GM19463 (cell line): ENCODE measurements at regions not wholly inside any gene's neighbourhood (a gene's known extent, or its start where the extent isn't known, plus 50 kb on each side); places are given as distances from the start of the nearest gene placed in this dataset.
"Not testable (repeated sequence)": the region's sequence is repeated elsewhere in the genome, so short reads cannot be mapped to it uniquely, and the experiment has no call there.

Experiments used
- ATAC-seq: cut with Tn5 transposase; IDR thresholded peaks from one replicate; pipeline ENCODE4 v1.9.1; 2021; ENCODE audit warnings: mild to moderate bottlenecking, moderate library complexity; ENCODE audit not compliant: unreplicated experiment

- ATAC-seq = no peak
Measured at GRCh38 chr2:234898534-234899053, 53.2 kb upstream of the SH3BP4 start.

GRCh38 chr2:234888442-234888841 is 63.4 kb upstream of the SH3BP4 start:
- not testable (repeated sequence) for ATAC-seq

- ATAC-seq = no peak
Measured at GRCh38 chr2:234887195-234887594, 64.6 kb upstream of the SH3BP4 start.

GRCh38 chr2:234885886-234886285 is 65.9 kb upstream of the SH3BP4 start:
- ATAC-seq = no peak

GRCh38 chr2:234885118-234885517 is 66.7 kb upstream of the SH3BP4 start:
- ATAC-seq = no peak

GRCh38 chr2:234884591-234884990 is 67.2 kb upstream of the SH3BP4 start:
- no peak for ATAC-seq

GRCh38 chr2:234881413-234882241 is 70.2 kb upstream of the SH3BP4 start:
- no peak for ATAC-seq

DNA sequence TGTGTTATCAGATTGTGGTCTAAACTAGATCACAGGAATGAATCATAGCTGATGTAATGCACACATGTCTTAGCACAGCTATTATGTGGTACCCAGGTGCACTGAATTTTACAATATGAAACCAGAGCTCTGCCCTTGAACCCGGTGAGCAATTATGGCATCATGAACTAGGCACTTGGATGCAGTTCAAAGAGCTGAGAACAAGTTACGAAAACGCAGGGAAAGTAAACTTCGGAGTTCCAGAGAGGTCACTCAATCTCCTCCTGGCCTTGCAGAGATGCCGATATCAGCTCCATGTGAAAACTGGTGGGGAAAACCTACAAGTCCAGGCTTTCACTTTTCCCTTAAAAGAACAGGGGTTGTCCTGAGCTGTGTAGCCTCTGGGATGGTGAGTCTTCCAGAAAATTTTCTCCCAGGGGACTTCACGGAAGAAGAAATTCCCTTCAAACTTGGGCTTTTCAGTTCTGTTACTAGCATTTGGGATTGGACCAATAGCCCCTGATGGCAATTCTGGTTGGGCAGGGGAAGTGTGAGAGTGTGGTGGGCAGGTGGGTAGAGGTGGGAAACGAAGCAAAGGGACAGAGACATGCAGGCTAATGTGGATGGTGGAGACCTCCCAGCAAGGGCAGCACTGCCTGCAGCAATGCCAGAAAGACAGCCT is 71.1 kb upstream of the SH3BP4 start:
- ATAC-seq = no peak

GRCh38 chr2:234879671-234880455 is 72.0 kb upstream of the SH3BP4 start:
- no peak for ATAC-seq

GRCh38 chr2:234876621-234877020 is 75.2 kb upstream of the SH3BP4 start:
- ATAC-seq = not testable (repeated sequence)

DNA sequence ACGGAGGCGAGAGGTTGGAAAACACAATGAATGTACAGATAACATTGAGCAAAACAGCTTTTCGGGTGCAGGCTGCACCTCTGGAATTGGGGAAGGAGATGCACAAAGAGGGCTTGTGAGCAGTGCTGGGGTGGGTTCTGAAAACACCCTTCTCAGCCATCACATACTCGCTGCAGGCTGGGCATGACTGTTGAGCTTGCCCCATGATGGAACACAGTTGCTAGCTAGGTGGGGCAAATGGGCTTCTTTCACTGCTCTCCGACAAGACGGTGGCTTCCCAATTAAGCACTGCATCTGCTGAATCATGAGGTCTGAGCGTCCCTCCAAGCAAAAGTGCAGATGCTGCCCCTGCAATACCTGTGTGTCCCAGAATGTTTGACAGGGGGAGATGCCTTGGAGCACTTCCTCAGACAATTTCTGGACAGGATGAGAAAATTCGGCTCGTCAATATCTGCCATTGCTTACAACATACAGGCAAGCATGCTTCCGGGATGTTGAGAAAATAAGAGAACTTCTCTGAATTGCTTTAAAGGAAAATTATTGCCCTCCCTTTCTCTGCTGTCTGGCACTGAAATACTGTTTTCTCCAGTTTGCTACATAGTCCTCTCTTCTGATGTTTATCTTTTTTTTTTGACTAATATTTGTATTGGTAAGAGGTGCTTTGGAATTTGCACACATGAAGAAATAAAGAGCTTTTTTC is 77.3 kb upstream of the SH3BP4 start:
- ATAC-seq = no peak

DNA sequence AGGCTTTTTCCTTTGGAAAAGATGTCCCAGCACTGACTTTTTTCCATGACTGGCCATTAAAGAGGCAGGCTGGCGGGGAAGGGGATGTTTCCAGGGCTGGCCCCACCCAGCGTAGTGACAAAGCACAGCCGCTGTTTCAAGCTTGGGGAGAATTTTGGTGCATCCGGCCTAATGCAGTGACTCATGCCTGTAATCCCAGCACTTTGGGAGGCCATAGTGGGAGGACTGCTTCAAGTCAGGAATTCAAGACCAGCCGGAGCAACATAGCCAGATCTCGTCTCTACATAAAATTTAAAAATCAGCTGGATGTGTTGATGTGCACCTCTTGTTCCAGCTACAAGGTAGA is 78.0 kb upstream of the SH3BP4 start:
- ATAC-seq = no peak

DNA sequence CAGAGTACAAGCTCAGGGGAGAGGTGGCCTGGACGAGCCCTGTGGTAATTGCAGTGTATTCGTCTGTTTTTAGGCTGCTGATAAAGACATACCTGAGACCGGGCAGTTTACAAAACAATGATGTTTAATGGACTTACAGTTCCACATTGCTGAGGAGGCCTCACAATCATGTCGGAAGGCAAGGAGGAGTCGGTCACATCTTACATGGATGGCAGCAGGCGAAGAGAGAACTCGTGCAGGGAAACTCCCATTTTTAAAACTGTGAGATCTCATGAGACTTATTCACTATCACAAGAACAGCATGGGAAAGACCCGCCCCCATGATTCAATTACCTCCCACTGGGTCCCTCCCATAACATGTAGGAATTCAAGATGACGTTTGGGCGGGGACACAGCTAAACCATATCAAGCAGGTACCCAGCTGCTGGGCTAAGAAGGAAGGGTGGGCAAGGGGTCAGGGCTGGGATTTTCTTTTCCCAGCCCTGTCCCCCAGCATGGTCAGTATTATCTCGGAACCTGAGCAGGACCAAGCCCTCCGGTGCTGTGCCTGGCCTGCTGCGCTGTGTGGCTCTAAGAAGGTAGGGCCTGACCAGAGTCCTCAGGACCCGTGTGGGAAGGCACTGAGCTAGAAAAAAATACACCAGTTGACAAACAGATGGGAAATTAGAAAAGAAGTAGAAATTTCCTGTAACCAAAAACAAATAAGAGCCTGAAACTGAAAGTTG is 78.6 kb upstream of the SH3BP4 start:
- ATAC-seq = no peak

DNA sequence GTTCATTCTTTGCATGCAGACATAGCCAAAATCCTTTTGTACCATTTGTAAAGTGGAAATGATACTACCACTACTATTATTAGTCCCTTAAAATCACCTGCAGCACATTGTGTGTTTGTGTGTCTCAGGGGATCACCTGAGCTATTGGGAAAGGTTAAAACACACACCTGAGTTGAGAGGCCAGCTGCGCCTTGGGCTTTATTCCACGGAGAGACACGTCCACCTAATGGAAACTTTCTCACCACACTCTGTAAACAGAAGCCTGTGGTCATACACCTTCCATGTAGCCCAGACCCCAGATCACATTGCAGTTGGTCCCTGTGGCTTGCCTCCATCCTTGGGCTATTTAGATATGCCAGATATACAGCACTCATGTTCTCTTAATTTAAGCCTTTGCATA is 81.8 kb upstream of the SH3BP4 start:
- ATAC-seq = no peak

DNA sequence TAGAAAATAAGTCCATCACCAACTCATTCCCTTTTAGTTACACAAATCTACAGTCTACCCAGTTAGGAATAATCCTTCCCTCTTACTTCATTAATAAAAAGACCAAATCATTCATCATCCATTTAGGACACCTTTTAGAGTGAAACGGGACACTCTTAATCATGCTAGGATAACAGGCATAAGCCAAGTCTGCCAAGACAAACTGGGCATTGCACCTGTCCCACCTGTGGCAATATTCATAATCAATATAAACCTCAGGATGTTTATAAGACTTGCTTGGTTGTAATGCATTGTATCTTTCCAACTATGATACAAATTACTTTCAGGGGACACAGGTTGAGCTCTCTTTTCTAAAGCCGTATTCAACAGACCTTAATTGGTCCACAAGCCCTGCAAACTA is 82.7 kb upstream of the SH3BP4 start:
- no peak for ATAC-seq

DNA sequence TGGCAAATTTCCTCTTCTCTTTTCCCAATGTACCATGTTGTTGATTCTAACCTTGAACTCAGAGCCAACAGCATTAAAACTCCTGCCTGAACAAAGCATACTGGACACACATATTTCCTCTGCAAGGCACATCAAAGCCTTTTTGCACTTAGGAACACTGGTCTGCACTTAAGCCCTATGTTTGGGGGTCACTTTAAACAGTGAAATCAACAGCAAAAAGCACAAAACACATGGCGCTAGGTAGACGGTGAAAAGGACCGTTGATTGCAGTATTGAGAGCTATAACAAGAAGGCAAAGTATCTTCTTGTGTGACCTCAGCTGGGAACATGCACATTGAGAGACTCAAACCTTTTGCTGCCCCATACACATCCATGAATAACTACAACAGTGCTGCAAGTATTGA is 83.9 kb upstream of the SH3BP4 start:
- no peak for ATAC-seq

DNA sequence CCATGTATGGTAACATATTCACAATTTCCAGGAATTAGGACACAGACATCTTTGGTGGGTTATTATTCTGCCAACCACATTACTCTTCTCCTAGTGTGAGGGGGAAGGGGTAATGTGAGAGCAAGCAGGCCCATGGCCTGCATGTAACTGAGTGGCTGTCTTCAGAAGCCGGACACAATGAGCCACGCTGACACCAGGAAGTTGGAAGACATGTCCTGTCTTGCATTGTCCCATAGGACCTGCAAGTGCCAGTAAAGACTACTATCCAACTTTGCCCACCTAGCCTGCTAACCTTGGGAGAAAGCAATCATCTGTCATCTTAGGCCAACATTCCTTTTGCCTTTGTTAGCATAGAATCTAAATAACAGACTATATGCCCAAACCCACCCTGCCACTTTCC is 86.2 kb upstream of the SH3BP4 start:
- ATAC-seq = no peak

DNA sequence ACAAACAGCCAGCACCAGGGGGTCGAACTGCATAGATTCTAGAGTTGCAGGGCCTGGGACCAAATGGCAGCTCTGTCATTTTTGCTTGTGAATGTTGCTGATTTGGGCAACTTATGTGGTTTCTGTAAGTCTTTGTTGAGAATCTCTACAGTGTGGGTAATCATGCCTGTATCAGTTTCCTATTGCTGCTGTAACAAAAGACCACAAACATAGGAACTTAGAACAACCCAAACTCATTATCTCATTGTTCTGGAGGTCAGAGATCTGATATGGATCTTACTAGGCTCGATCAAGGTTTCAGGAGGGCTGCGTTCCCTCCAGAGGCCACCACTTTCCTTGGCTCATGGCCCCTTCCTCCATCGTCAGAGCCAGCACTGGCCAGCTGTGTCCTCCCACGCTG is 86.8 kb upstream of the SH3BP4 start:
- no peak for ATAC-seq

DNA sequence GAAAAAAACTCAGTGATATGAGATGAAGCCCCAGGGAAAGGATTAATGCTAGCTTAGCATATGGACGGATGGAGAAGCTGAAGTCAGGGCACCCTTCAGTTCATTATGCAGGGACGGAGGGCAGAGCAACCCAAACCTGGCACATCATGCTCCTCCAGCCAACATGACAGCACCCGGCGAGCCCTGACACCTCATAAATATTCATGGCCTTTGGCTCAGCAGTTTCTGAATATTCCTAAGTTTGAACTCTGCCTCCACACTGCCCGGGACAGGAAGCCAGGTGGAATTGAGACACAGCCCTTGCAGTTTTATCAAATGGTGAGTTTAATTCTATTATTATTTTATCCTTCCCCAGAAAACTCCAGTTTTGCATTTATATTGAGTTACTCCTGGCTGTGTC is 87.3 kb upstream of the SH3BP4 start:
- ATAC-seq = no peak
